ENCODE measurements at regions not wholly inside any gene's neighbourhood (a gene's known extent, or its start where the extent isn't known, plus 50 kb on each side); places are given as distances from the start of the nearest gene placed in this dataset.

DNA sequence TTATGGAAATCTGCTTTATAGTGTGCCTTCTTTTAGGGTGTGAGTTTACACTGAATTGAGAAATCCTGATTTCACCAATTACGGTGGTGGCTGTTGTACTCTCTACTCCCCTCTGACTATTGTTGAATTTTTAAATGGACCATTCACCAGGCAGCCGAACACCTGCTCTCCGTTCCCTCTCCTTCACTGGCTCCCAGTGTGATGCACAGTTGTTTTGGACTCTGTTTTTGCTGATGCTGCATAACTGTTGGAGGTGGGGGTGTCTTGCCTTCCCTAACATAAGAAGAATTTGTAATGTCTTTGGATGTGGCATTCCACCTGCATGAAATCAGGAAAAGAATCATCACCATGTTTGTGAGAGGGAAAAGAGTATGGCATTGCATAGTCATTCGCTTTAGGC, 341.2 kb downstream of the SNAPC1 start:
- Histone ChIP-seq H3K4me1 (ENCODE audit: control insufficient read depth in 1 of 2, insufficient read depth in 2 of 2, low read length in 2 of 2) (no peaks in the 10 kb centered on the region), H3K36me3 (ENCODE audit: control insufficient read depth in 1 of 2, insufficient read depth in 2 of 2, low read length in 1 of 2) (no peaks in the 10 kb centered on the region), H3K4me3 (ENCODE audit: low read length in 2 of 2) (no peak overlapping the region), H3K9me3 (ENCODE audit: control insufficient read depth, low read length) (peaks cover 1% of the 10 kb centered on the region), H3K27ac (ENCODE audit: low read depth in 1 of 2, low read length in 2 of 2) (no peak overlapping the region), H3K27me3 (ENCODE audit: control insufficient read depth in 1 of 2, insufficient read depth in 2 of 2, low read length in 1 of 2) (no peaks in the 10 kb centered on the region)
- 87 to 88% methylated on average over 4 of the region's 4 CpGs for WGBS, 2 donors
- DNase-seq (no peak), ATAC-seq (ENCODE audit: low FRiP score) (no peak)
- intact Hi-C loops (cut with DNase I): no loop called here

DNA sequence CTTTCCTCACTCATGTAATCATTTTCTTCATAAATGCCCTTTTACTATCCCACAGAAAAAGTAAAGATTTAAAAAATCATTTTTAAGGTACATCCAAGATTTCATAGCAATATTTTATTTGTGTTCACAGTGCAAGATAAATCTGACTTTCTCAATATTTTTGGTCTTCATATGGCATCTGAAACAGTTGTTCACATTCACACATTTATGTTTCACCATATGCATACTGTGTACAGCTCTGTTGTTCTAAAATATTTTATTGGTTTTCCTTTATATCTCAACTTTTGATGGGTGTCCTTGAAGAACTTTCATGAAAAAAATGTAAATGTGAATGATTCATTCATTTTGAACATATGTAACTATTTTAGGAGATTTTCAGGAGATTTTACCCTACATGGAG, 348.7 kb downstream of the SNAPC1 start:
- no peak overlapping the region for H3K4me3 ChIP-seq (ENCODE audit: low read length in 2 of 2)
- peaks cover 0 to 2% of the 10 kb centered on the region in 2 donors for H3K27me3 ChIP-seq (ENCODE audit: control insufficient read depth in 1 of 2, insufficient read depth in 2 of 2, low read length in 1 of 2)
- no peak overlapping the region for H3K27ac ChIP-seq (ENCODE audit: low read depth in 1 of 2, low read length in 2 of 2)
- intact Hi-C loops (cut with DNase I): no loop called here
- no peaks in the 10 kb centered on the region for H3K36me3 ChIP-seq (ENCODE audit: control insufficient read depth in 1 of 2, insufficient read depth in 2 of 2, low read length in 1 of 2)
- H3K4me1 ChIP-seq (ENCODE audit: control insufficient read depth in 1 of 2, insufficient read depth in 2 of 2, low read length in 2 of 2): no peaks in the 10 kb centered on the region
- ATAC-seq (ENCODE audit: low FRiP score) (no peak), DNase-seq (no peak)
- H3K9me3 ChIP-seq (ENCODE audit: control insufficient read depth, low read length): no peaks in the 10 kb centered on the region

DNA sequence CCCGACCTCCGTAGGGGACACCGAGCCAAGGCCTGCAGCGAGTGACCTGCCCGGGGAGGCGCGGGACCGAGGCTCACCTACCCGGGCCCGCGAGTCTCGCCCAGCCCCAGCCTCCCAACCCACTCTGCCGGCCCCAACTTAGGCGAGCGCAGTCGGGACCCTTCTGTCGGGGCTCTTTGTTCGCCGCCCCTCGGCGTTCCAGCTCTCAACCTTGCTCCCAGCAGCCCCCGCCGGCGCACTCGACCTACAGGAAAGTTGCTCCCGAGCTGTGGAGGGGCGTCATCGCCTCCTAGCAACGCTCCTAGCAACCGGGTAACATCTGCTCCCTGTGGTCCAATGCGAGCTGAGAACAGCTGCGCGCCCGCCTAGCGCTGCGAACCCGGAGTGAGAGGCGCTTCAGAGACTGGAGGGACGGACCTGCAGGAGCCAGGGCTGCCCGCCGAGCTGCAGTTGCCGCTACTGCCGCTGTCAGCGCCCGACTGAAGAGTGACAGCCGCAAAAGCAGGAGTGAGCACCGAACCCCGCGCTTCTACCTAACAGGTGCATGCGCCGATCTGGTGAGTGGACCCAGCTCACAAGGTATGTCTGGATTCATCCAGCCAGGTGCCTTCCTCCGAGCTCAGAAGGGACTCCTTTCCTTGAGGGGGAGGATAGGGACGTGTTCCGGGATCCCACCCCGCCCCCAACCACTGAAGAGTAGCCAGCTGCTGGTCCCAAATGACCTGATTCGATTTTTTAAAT, 355.0 kb downstream of the SNAPC1 start:
- 1 to 2% methylated on average over 56 of the region's 56 CpGs for WGBS, 2 donors
- ATAC-seq (ENCODE audit: low FRiP score) (peak; percentile 57), DNase-seq (peak; percentile 57 to 78)
- peaks cover 0 to 2% of the 10 kb centered on the region in 2 donors for H3K27me3 ChIP-seq (ENCODE audit: control insufficient read depth in 1 of 2, insufficient read depth in 2 of 2, low read length in 1 of 2)
- no peak overlapping the region for H3K27ac ChIP-seq (ENCODE audit: low read depth in 1 of 2, low read length in 2 of 2)
- H3K9me3 ChIP-seq (ENCODE audit: control insufficient read depth, low read length): no peaks in the 10 kb centered on the region
- intact Hi-C loops (cut with DNase I): no loop called here
- no peaks in the 10 kb centered on the region for H3K36me3 ChIP-seq (ENCODE audit: control insufficient read depth in 1 of 2, insufficient read depth in 2 of 2, low read length in 1 of 2)
- no peaks in the 10 kb centered on the region for H3K4me1 ChIP-seq (ENCODE audit: control insufficient read depth in 1 of 2, insufficient read depth in 2 of 2, low read length in 2 of 2)
- H3K4me3 ChIP-seq (ENCODE audit: low read length in 2 of 2): no peak overlapping the region

DNA sequence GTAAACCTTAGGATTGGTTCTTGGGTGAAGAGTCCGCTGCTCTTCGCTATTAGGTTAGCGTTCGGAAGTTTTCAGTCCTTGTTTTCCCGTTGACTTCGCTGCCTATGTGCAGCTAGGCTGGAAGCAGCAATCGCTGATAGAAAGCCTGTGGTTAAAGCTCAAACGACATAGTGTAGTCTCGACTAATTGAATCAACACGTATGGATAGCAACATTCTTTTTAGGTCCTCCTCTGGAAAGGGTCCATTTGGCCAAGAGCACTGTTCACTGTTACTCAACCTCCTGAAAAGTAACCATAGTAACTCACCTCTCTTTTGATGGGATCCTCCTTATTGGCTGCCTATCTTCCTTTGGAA, 355.5 kb downstream of the SNAPC1 start:
- no peaks in the 10 kb centered on the region for H3K9me3 ChIP-seq (ENCODE audit: control insufficient read depth, low read length)
- no peak overlapping the region for H3K4me3 ChIP-seq (ENCODE audit: low read length in 2 of 2)
- DNase-seq (no peak), ATAC-seq (ENCODE audit: low FRiP score) (no peak)
- intact Hi-C loops (cut with DNase I): no loop called here
- WGBS, 2 donors: 5% methylated on average over 10 of the region's 10 CpGs
- H3K27me3 ChIP-seq (ENCODE audit: control insufficient read depth in 1 of 2, insufficient read depth in 2 of 2, low read length in 1 of 2): peaks cover 0 to 2% of the 10 kb centered on the region in 2 donors
- no peaks in the 10 kb centered on the region for H3K4me1 ChIP-seq (ENCODE audit: control insufficient read depth in 1 of 2, insufficient read depth in 2 of 2, low read length in 2 of 2)
- no peak overlapping the region for H3K27ac ChIP-seq (ENCODE audit: low read depth in 1 of 2, low read length in 2 of 2)
- no peaks in the 10 kb centered on the region for H3K36me3 ChIP-seq (ENCODE audit: control insufficient read depth in 1 of 2, insufficient read depth in 2 of 2, low read length in 1 of 2)

DNA sequence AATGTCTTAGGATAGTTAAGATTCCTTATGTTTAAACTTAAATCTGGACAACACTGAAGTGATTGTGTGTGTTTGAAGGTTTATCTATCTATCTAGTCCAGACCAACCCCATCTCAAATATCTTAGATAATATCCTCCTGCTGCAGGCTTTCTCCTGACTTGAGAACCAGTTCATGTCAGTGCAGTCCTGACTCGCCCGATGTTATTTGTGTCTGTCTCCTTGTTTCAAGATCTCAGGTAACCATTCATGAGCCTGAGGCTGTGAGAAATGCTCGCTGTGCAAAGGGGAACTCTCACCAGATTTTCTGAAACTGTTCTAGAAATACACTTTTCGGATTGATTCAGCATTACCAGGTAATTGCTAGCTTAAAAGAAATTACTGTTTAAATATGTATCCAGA, 356.2 kb downstream of the SNAPC1 start:
- H3K27ac ChIP-seq (ENCODE audit: low read depth in 1 of 2, low read length in 2 of 2): no peak overlapping the region
- no peaks in the 10 kb centered on the region for H3K36me3 ChIP-seq (ENCODE audit: control insufficient read depth in 1 of 2, insufficient read depth in 2 of 2, low read length in 1 of 2)
- 77 to 85% methylated on average over 4 of the region's 4 CpGs for WGBS, 2 donors
- no peak overlapping the region for H3K4me3 ChIP-seq (ENCODE audit: low read length in 2 of 2)
- H3K4me1 ChIP-seq (ENCODE audit: control insufficient read depth in 1 of 2, insufficient read depth in 2 of 2, low read length in 2 of 2): no peaks in the 10 kb centered on the region
- intact Hi-C loops (cut with DNase I): no loop called here
- DNase-seq (no peak), ATAC-seq (ENCODE audit: low FRiP score) (no peak)
- no peaks in the 10 kb centered on the region for H3K9me3 ChIP-seq (ENCODE audit: control insufficient read depth, low read length)
- peaks cover 0 to 2% of the 10 kb centered on the region in 2 donors for H3K27me3 ChIP-seq (ENCODE audit: control insufficient read depth in 1 of 2, insufficient read depth in 2 of 2, low read length in 1 of 2)

DNA sequence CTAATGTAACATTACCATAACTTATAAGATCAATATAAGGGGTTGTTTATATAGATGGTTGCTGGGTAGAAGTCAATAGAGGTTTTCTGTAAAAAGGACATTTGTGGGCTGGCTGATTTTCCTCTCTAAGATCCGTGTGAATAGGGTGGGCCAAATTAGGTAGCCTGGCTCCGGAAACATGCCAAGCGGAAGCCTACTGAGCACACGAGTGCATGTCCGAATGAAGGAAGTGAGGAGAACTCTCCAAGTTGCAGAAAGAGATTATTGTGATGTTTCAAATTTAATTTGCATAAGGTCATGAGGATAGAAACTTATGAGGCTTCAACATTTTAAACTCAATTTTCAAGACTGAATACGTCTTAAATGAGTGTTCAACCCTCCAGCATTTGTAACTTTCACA, 356.7 kb downstream of the SNAPC1 start:
- Histone ChIP-seq H3K4me1 (ENCODE audit: control insufficient read depth in 1 of 2, insufficient read depth in 2 of 2, low read length in 2 of 2) (no peaks in the 10 kb centered on the region), H3K27me3 (ENCODE audit: control insufficient read depth in 1 of 2, insufficient read depth in 2 of 2, low read length in 1 of 2) (peaks cover 0 to 2% of the 10 kb centered on the region in 2 donors), H3K27ac (ENCODE audit: low read depth in 1 of 2, low read length in 2 of 2) (no peak overlapping the region), H3K4me3 (ENCODE audit: low read length in 2 of 2) (no peak overlapping the region), H3K9me3 (ENCODE audit: control insufficient read depth, low read length) (no peaks in the 10 kb centered on the region), H3K36me3 (ENCODE audit: control insufficient read depth in 1 of 2, insufficient read depth in 2 of 2, low read length in 1 of 2) (no peaks in the 10 kb centered on the region)
- no peak for ATAC-seq (ENCODE audit: low FRiP score)
- 77 to 78% methylated on average over 6 of the region's 6 CpGs for WGBS, 2 donors
- intact Hi-C loops (cut with DNase I): no loop called here
- DNase-seq: no peak

DNA sequence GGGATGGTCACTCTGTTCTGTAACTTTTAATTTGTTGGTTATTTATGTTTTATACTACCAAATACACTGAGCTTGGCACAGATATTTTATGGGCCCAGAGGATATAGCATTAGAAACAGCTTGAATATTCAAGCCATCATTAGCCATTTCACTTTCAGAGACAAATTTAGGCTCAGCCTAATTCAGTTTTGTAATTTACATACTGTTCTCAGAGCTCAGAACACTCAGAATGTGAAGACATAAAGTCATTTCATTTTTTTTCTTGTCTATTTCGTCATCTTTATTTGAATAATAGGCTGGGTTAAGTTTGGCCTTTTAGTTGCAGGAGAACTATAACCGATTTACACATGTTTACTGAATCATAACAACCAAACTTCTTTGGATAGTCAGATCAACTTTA, 361.7 kb downstream of the SNAPC1 start:
- Histone ChIP-seq H3K9me3 (ENCODE audit: control insufficient read depth, low read length) (no peaks in the 10 kb centered on the region), H3K4me1 (ENCODE audit: control insufficient read depth in 1 of 2, insufficient read depth in 2 of 2, low read length in 2 of 2) (no peaks in the 10 kb centered on the region), H3K4me3 (ENCODE audit: low read length in 2 of 2) (no peak overlapping the region), H3K27me3 (ENCODE audit: control insufficient read depth in 1 of 2, insufficient read depth in 2 of 2, low read length in 1 of 2) (no peaks in the 10 kb centered on the region), H3K36me3 (ENCODE audit: control insufficient read depth in 1 of 2, insufficient read depth in 2 of 2, low read length in 1 of 2) (no peaks in the 10 kb centered on the region), H3K27ac (ENCODE audit: low read depth in 1 of 2, low read length in 2 of 2) (no peak overlapping the region)
- intact Hi-C loops (cut with DNase I): loop anchor here in 1 of 2 donors (10.0 kb wide), 1 partner anchor 669 kb away; no protein-coding TSS in a partner anchor
- WGBS, 2 donors: 65 to 90% methylated on average over 2 of the region's 2 CpGs
- DNase-seq: no peak
- no peak for ATAC-seq (ENCODE audit: low FRiP score)

DNA sequence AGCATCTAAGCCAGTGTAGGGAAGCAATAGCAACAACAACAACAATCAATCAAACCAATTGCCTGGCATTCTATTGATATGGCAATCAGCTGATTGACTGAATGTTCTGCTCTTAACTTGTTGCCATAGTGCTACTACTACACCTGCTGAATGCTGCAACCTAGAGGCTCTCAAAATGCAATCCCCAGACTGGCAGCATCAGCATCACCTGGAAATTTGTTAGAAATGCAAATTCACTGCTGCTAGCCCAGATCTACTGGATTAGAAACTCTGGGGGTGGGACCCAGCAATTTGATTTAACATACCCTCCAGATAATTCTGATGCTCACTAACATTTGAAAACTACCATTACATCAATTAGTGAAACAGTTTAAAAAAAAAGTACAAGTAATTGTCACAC, 363.6 kb downstream of the SNAPC1 start:
- H3K27me3 ChIP-seq (ENCODE audit: control insufficient read depth in 1 of 2, insufficient read depth in 2 of 2, low read length in 1 of 2): no peaks in the 10 kb centered on the region
- no peak for DNase-seq
- intact Hi-C loops (cut with DNase I): loop anchor here (5.0 to 10.0 kb wide), 3 partner anchors 233 to 671 kb away; no protein-coding TSS in a partner anchor

DNA sequence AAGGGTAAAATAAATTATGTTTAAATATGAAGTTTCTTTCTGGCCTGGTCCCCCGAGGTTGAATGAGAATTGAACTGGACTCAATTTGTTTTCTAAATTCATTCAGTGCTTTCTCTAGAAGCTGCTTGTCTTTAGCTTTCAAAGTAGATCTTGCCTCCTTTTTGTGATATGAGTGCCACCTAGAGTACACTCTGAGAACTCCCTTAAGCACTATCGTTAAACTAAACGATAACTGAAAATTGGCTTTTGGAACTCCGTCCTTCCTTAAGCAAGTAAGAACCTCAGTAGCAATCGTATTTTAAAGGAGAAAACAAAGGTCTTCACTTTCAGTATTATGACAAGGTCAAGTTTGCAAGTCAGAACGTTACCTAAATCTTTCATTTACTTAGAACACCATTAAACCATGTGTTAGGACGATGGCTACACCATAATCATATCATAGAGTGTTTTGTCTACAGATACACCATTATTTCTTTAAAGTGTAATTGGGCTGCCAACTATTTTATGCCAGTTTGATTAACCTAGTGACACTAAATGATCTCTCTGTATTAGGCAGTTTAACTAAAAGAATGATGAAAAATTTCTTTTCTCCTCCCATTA, 364.8 kb downstream of the SNAPC1 start:
- intact Hi-C loops (cut with DNase I): loop anchor here (5.0 to 10.0 kb wide), 3 partner anchors 235 to 672 kb away; no protein-coding TSS in a partner anchor
- Histone ChIP-seq H3K27ac (ENCODE audit: low read depth in 1 of 2, low read length in 2 of 2) (no peak overlapping the region), H3K4me3 (ENCODE audit: low read length in 2 of 2) (no peak overlapping the region), H3K36me3 (ENCODE audit: control insufficient read depth in 1 of 2, insufficient read depth in 2 of 2, low read length in 1 of 2) (no peaks in the 10 kb centered on the region), H3K4me1 (ENCODE audit: control insufficient read depth in 1 of 2, insufficient read depth in 2 of 2, low read length in 2 of 2) (no peaks in the 10 kb centered on the region), H3K9me3 (ENCODE audit: control insufficient read depth, low read length) (no peaks in the 10 kb centered on the region), H3K27me3 (ENCODE audit: control insufficient read depth in 1 of 2, insufficient read depth in 2 of 2, low read length in 1 of 2) (no peaks in the 10 kb centered on the region)
- no peak for DNase-seq
- ATAC-seq (ENCODE audit: low FRiP score): no peak
- 10% methylated on average over 7 of the region's 7 CpGs for WGBS, 2 donors

More for the DNA sequence above, 363.6 kb downstream of the SNAPC1 start:
- Histone ChIP-seq H3K4me3 (ENCODE audit: low read length in 2 of 2) (no peak overlapping the region), H3K27ac (ENCODE audit: low read depth in 1 of 2, low read length in 2 of 2) (no peak overlapping the region), H3K36me3 (ENCODE audit: control insufficient read depth in 1 of 2, insufficient read depth in 2 of 2, low read length in 1 of 2) (no peaks in the 10 kb centered on the region), H3K4me1 (ENCODE audit: control insufficient read depth in 1 of 2, insufficient read depth in 2 of 2, low read length in 2 of 2) (no peaks in the 10 kb centered on the region), H3K9me3 (ENCODE audit: control insufficient read depth, low read length) (no peaks in the 10 kb centered on the region)
- ATAC-seq (ENCODE audit: low FRiP score): no peak

Data from aorta (tissue), 5 donors.